PC-9 (cell line): ENCODE measurements at regions not wholly inside any gene's neighbourhood (a gene's known extent, or its start where the extent isn't known, plus 50 kb on each side); places are given as distances from the start of the nearest gene placed in this dataset.
"Not testable (repeated sequence)": the region's sequence is repeated elsewhere in the genome, so short reads cannot be mapped to it uniquely, and the experiment has no call there.

Experiments
- BruUV-seq: library from RNA; stranded (reverse); fragments of 400-500 nt; replicated peaks from 2 replicates; lab custom pipeline; 2021; lab: Mats Ljungman, UMichigan
- CTCF ChIA-PET: fragments of 300-600 bp; sonication (Branson Sonifier 250); formaldehyde crosslinking; loops from one replicate; lab custom pipeline; 2022; ENCODE audit warnings: antibody characterized with exemption; lab: Charles Lee
- POLR2A ChIA-PET: fragments of 300-600 bp; sonication (Branson Sonifier 250); formaldehyde crosslinking; loops from one replicate; lab custom pipeline; 2022; ENCODE audit warnings: antibody characterized with exemption; ENCODE audit not compliant: unreplicated experiment; lab: Charles Lee
- DNase-seq, 2 experiments: peaks; one replicate each; pipeline versions ENCODE4 v3.0.0 to v3.0.0-alpha.2; 2015 to 2022; ENCODE audit warnings: mixed read lengths in 1 of 2
- H2AFZ ChIP-seq: fragments of 200-600 bp; sonication (generic); 2 replicates; pipeline ENCODE4 v1.8.1; 2017; ENCODE audit warnings: antibody characterized with exemption
- H3F3A ChIP-seq: fragments of 200-600 bp; sonication (generic); 2 replicates; pipeline ENCODE4 v1.8.1; 2017; ENCODE audit warnings: antibody characterized with exemption, mild to moderate bottlenecking, low read depth; ENCODE audit not compliant: insufficient read depth
- H3K27ac ChIP-seq: fragments of 200-600 bp; sonication (generic); 2 replicates; pipeline ENCODE4 v1.6.1; 2016; ENCODE audit warnings: mixed run types
- H3K27me3 ChIP-seq: fragments of 200-600 bp; sonication (generic); 2 replicates; pipeline ENCODE4 v1.6.1; 2016; ENCODE audit warnings: low read depth, mixed run types; ENCODE audit not compliant: insufficient read depth
- H3K36me3 ChIP-seq: fragments of 200-600 bp; sonication (generic); 2 replicates; pipeline ENCODE4 v1.6.1; 2016; ENCODE audit warnings: low read depth, mixed run types
- H3K4me1 ChIP-seq: fragments of 200-600 bp; sonication (generic); replicated peaks from 2 replicates; pipeline ENCODE4 v1.6.1; 2016; ENCODE audit warnings: mixed run types; ENCODE audit not compliant: insufficient read depth
- H3K4me2 ChIP-seq: fragments of 200-600 bp; sonication (generic); 2 replicates; pipeline ENCODE4 v1.6.1; 2017; ENCODE audit warnings: mixed run types
- H3K4me3 ChIP-seq: fragments of 200-600 bp; sonication (generic); 2 replicates; pipeline ENCODE4 v1.6.1; 2016; ENCODE audit warnings: mixed run types
- H3K79me2 ChIP-seq: fragments of 200-600 bp; sonication (generic); 2 replicates; pipeline ENCODE4 v1.6.1; 2017; ENCODE audit warnings: low read depth, mixed run types
- H3K9me2 ChIP-seq: fragments of 200-600 bp; sonication (generic); 2 replicates; pipeline ENCODE4 v1.8.1; 2017; ENCODE audit warnings: mild to moderate bottlenecking; ENCODE audit not compliant: insufficient read depth
- H3K9me3 ChIP-seq: fragments of 200-600 bp; sonication (generic); 2 replicates; pipeline ENCODE4 v1.8.1; 2016; ENCODE audit warnings: low read depth; ENCODE audit not compliant: insufficient read depth
- H4K20me1 ChIP-seq: fragments of 200-600 bp; sonication (generic); 2 replicates; pipeline ENCODE4 v1.8.1; 2017; ENCODE audit not compliant: insufficient read depth
- EZH2 ChIP-seq: fragments of 200-600 bp; sonication (generic); IDR thresholded peaks from 2 replicates; pipeline ENCODE4 v1.8.0; 2017; ENCODE audit warnings: antibody characterized with exemption, low read depth
- intact Hi-C: fragments of 100-400 bp; cut with micrococcal nuclease; formaldehyde crosslinking; loops from one replicate; pipeline ENCODE4 v1.10.0; 2022; ENCODE audit not compliant: unreplicated experiment
- TF ChIP-seq, protein P1 (sequence below): fragments of 200-600 bp; sonication (generic); conservative IDR thresholded peaks from 2 replicates; pipeline ENCODE4 v1.6.1; 2017; ENCODE audit warnings: mixed run types, antibody characterized with exemption, mild to moderate bottlenecking, moderate library complexity

DNA sequence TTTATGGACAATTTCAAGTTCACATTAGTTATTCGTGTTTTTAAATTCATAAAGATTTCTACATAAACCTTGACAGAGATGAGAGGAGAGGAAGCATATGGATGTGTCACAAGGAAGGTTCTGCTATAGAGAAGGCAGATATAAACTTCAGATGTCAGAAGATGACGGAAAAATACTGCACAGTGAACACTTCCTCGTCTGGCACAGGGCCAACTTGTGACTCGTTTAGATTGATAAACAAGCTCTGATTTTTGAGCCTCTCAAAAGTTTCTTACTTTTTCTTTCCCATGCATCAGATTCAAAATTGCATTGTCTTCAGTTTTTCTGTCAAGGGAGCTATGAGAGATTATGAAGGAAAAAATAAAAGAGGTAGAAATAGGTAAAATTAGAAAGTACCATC, 156.4 kb upstream of the MINDY3 start:
- Histone ChIP-seq H3K27me3 (no peaks in the 10 kb centered on the region), H3K9me3 (no peaks in the 10 kb centered on the region), H2AFZ (no peak overlapping the region), H4K20me1 (no peaks in the 10 kb centered on the region), H3K4me2 (no peak overlapping the region), H3K9me2 (no peaks in the 10 kb centered on the region), H3K4me1 (no peaks in the 10 kb centered on the region), H3F3A (no peaks in the 10 kb centered on the region), H3K36me3 (no peaks in the 10 kb centered on the region), H3K27ac (no peak overlapping the region), H3K79me2 (no peaks in the 10 kb centered on the region), H3K4me3 (no peak overlapping the region)
- no TSS peak for BruUV-seq
- ChIA-PET POLR2A (no interaction called here), CTCF (no interaction called here)
- intact Hi-C loops: no loop called here
- no peak for TF ChIP-seq EZH2
- TF ChIP-seq, protein P1, sequence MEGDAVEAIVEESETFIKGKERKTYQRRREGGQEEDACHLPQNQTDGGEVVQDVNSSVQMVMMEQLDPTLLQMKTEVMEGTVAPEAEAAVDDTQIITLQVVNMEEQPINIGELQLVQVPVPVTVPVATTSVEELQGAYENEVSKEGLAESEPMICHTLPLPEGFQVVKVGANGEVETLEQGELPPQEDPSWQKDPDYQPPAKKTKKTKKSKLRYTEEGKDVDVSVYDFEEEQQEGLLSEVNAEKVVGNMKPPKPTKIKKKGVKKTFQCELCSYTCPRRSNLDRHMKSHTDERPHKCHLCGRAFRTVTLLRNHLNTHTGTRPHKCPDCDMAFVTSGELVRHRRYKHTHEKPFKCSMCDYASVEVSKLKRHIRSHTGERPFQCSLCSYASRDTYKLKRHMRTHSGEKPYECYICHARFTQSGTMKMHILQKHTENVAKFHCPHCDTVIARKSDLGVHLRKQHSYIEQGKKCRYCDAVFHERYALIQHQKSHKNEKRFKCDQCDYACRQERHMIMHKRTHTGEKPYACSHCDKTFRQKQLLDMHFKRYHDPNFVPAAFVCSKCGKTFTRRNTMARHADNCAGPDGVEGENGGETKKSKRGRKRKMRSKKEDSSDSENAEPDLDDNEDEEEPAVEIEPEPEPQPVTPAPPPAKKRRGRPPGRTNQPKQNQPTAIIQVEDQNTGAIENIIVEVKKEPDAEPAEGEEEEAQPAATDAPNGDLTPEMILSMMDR: no peak
- DNase-seq: no peak

DNA sequence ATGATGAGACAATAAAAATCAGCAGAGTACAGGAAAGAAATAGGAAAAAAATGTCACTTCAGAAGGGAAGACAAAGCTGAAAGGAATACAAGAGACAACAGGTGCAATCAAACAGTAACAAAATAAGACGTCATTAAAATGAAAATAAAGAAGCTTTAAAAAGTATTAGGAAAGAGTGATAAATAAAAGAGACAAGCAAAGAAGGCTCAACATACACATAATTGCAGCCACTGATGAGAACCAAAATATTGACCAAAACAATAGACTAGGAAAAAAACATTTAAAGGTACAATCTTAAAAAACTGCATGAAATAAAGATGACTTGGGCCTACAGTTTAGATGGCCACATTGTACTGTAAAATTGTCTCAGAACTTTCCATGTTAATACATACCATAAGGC, 160.5 kb upstream of the MINDY3 start:
- POLR2A ChIA-PET: no interaction called here
- Histone ChIP-seq H3K27ac (no peak overlapping the region), H3K4me3 (no peak overlapping the region), H3F3A (no peaks in the 10 kb centered on the region), H3K4me2 (no peak overlapping the region), H2AFZ (no peak overlapping the region), H3K9me2 (no peaks in the 10 kb centered on the region), H3K79me2 (no peaks in the 10 kb centered on the region), H3K27me3 (no peaks in the 10 kb centered on the region), H3K36me3 (no peaks in the 10 kb centered on the region), H4K20me1 (no peaks in the 10 kb centered on the region), H3K4me1 (no peaks in the 10 kb centered on the region), H3K9me3 (no peaks in the 10 kb centered on the region)
- intact Hi-C loops: no loop called here
- no peak for TF ChIP-seq EZH2
- TF ChIP-seq, protein P1: no peak
- no peak for DNase-seq
- BruUV-seq: no TSS peak
- CTCF ChIA-PET: no interaction called here

DNA sequence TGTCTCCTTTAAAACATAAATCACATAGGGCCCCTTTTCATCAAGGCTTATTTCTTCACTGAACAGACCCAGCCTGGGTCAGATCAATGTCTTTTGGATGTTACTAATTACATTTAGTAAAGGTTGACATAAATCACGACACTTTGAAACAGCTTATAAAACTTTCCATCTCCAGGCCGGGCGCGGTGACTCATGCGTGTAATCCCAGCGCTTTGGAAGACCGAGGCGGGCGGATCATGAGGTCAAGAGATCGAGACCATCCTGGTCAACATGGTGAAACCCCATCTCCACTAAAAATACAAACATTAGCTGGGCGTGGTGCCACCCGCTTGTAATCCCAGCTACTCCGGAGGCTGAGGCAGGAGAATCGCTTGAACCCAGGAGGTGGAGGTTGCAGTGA, 166.5 kb upstream of the MINDY3 start:
- H3K9me3 ChIP-seq, H3K79me2 ChIP-seq, H3K27ac ChIP-seq, POLR2A ChIA-PET, H3K27me3 ChIP-seq, H3K4me2 ChIP-seq, intact Hi-C loops, H3K9me2 ChIP-seq, H3K36me3 ChIP-seq, BruUV-seq, H3K4me3 ChIP-seq, H2AFZ ChIP-seq, H3K4me1 ChIP-seq, DNase-seq, H3F3A ChIP-seq, H4K20me1 ChIP-seq, CTCF ChIA-PET: not testable (repeated sequence)

DNA sequence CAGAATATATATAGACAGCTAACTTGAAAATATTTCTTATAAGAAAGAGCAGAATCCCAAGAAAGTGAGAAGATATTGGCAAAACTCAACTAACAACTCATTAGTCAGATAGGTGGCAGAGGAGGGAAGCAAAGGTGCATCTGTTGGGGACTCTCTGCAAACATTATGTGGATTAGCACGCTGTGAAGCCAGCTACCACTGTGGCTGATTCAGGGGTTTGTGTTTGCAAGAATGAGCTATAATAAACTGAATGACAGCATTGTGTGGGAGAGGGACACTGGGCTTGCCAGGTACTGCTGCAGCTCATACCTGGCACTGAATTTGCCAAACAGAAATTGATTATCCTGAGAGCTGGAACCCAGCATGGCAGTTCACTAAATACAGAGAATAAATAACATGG, 170.3 kb upstream of the MINDY3 start:
- H3K9me3 ChIP-seq: no peaks in the 10 kb centered on the region
- no peaks in the 10 kb centered on the region for H3K79me2 ChIP-seq
- H3K4me3 ChIP-seq: no peak overlapping the region
- H3K4me1 ChIP-seq: no peaks in the 10 kb centered on the region
- TF ChIP-seq EZH2: no peak
- TF ChIP-seq, protein P1: no peak
- no peaks in the 10 kb centered on the region for H3F3A ChIP-seq
- H3K27ac ChIP-seq: no peak overlapping the region
- no peaks in the 10 kb centered on the region for H4K20me1 ChIP-seq
- DNase-seq: no peak
- no peaks in the 10 kb centered on the region for H3K36me3 ChIP-seq
- H3K4me2 ChIP-seq: no peak overlapping the region
- CTCF ChIA-PET: no interaction called here
- H2AFZ ChIP-seq: no peak overlapping the region
- POLR2A ChIA-PET: interaction anchor here (0.6 kb wide), 1 partner anchor 940 kb away, joined by 3 read pairs; no protein-coding TSS in a partner anchor
- BruUV-seq: no TSS peak
- H3K27me3 ChIP-seq: 0 out of 2 replicates have a peak, but pooled peaks cover 6% of the 10 kb centered on the region
- intact Hi-C loops: no loop called here
- no peaks in the 10 kb centered on the region for H3K9me2 ChIP-seq
